22Rv1 (cell line): ENCODE measurements at regions not wholly inside any gene's neighbourhood (a gene's known extent, or its start where the extent isn't known, plus 50 kb on each side); places are given as distances from the start of the nearest gene placed in this dataset.

Source experiments
- ZFX ChIP-seq: fragments of 450-650 bp; IDR thresholded peaks from 2 replicates; pipeline ENCODE4 v1.6.1; 2017; ENCODE audit warnings: antibody characterized with exemption, borderline replicate concordance
- TF ChIP-seq, protein P1 (sequence below): fragments of 450-650 bp; IDR thresholded peaks from 2 replicates; pipeline ENCODE4 v1.5.1; 2017; ENCODE audit warnings: mild to moderate bottlenecking

DNA sequence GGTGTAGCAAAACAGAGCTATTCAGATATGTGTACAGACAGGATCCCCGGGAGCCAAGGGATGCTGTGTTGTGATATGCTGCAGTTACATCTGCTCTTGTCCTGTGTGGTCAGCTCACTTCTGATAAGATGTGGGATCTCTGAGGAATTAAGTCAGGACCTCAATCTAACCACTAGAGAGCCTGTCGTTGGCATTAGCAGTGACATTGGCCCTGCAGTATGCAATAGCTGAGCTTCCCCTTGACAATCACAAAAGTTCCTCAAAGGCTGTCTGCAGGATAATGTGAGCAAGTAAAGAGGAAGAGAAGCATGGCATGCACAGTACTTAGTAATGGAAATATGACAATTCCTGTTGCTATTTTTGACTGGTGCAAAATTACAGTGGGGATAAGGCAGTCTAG, 203.4 kb upstream of the MIR17HG start:
- TF ChIP-seq, protein P1, sequence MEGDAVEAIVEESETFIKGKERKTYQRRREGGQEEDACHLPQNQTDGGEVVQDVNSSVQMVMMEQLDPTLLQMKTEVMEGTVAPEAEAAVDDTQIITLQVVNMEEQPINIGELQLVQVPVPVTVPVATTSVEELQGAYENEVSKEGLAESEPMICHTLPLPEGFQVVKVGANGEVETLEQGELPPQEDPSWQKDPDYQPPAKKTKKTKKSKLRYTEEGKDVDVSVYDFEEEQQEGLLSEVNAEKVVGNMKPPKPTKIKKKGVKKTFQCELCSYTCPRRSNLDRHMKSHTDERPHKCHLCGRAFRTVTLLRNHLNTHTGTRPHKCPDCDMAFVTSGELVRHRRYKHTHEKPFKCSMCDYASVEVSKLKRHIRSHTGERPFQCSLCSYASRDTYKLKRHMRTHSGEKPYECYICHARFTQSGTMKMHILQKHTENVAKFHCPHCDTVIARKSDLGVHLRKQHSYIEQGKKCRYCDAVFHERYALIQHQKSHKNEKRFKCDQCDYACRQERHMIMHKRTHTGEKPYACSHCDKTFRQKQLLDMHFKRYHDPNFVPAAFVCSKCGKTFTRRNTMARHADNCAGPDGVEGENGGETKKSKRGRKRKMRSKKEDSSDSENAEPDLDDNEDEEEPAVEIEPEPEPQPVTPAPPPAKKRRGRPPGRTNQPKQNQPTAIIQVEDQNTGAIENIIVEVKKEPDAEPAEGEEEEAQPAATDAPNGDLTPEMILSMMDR: no peak
- no peak for TF ChIP-seq ZFX
